HCT116 (cell line): ENCODE measurements at regions not wholly inside any gene's neighbourhood (a gene's known extent, or its start where the extent isn't known, plus 50 kb on each side); places are given as distances from the start of the nearest gene placed in this dataset.

ENCODE experiments used
- ATAC-seq: fragments of 200-7000 bp; cut with Tn5 transposase; 2 replicates; pipeline ENCODE4 v1.9.1; 2020; ENCODE audit warnings: mild to moderate bottlenecking, moderate library complexity
- BruUV-seq: library from RNA; stranded (reverse); fragments of 400-500 nt; replicated peaks from 2 replicates; lab custom pipeline; 2021; lab: Mats Ljungman, UMichigan
- CTCF ChIA-PET: fragments of 300-600 bp; sonication (Branson Sonifier 250); formaldehyde crosslinking; loops from one replicate; lab custom pipeline; 2021; ENCODE audit warnings: antibody characterized with exemption; lab: Charles Lee
- POLR2A ChIA-PET: fragments of 300-600, 350-600 bp; sonication (Branson Sonifier 250); formaldehyde crosslinking; loops from one replicate; lab custom pipeline; 2021; ENCODE audit warnings: antibody characterized with exemption; lab: Charles Lee
- RAD21 ChIA-PET, 2 experiments: fragments of 300-600 bp; sonication (Branson Sonifier 250); formaldehyde crosslinking; loops; one replicate each; lab custom pipeline; 2023; ENCODE audit warnings: low total read pairs in 2 of 2; ENCODE audit not compliant: uncharacterized antibody in 2 of 2, unreplicated experiment in 2 of 2, low non-redundant PET in 1 of 2; lab: Charles Lee
- DNase-seq: peaks from one replicate; pipeline ENCODE4 v3.0.0-alpha.2; 2010; ENCODE audit warnings: low read depth, low spot score
- H2AFZ ChIP-seq: fragments of 200-600 bp; shearing (Covaris generic), sonication (generic); 2 replicates; pipeline ENCODE4 v1.6.1; 2017; ENCODE audit warnings: low read depth, mixed run types, mixed read lengths, antibody characterized with exemption, low read length; ENCODE audit not compliant: poor library complexity, severe bottlenecking
- H3K27ac ChIP-seq: 2 replicates; pipeline ENCODE4 v1.5.1; 2012; ENCODE audit warnings: low read depth, low read length
- H3K27me3 ChIP-seq: fragments of 200-600 bp; sonication (generic); 2 replicates; pipeline ENCODE4 v1.6.1; 2016; ENCODE audit warnings: mixed run types, low read length, mixed read lengths; ENCODE audit not compliant: insufficient read depth
- H3K36me3 ChIP-seq, 2 experiments: fragments of 200-500 bp in 1 of 2; fragments of 200-600 bp in 1 of 2; sonication (Bioruptor generic) in 1 of 2; sonication (generic) in 1 of 2; 2 replicates each; pipeline versions ENCODE4 v1.5.1 to v1.6.1; 2014 to 2016; ENCODE audit warnings: low read length in 2 of 2, inconsistent platforms in 1 of 2, mixed read lengths in 1 of 2, mixed run types in 1 of 2; ENCODE audit not compliant: insufficient read depth in 2 of 2, control insufficient read depth in 1 of 2
- H3K4me1 ChIP-seq, 2 experiments: fragments of 200-600 bp in 1 of 2; sonication (generic) in 1 of 2; 2 replicates each; pipeline versions ENCODE4 v1.5.1 to v1.6.1; 2012 to 2017; ENCODE audit warnings: low read length in 2 of 2, inconsistent platforms in 1 of 2, mild to moderate bottlenecking in 1 of 2, mixed read lengths in 1 of 2, mixed run types in 1 of 2, moderate library complexity in 1 of 2; ENCODE audit not compliant: insufficient read depth in 2 of 2, control insufficient read depth in 1 of 2
- H3K4me2 ChIP-seq: fragments of 200-600 bp; sonication (generic); 2 replicates; pipeline ENCODE4 v1.6.1; 2017; ENCODE audit warnings: mixed run types, low read length, mixed read lengths
- H3K4me3 ChIP-seq, 2 experiments: fragments of 200-600 bp in 1 of 2; sonication (generic) in 1 of 2; replicated peaks in 1 of 2; 2 replicates each; pipeline ENCODE4 v1.5.1; 2011 to 2016; ENCODE audit warnings: low read length in 2 of 2, control low read depth in 1 of 2, low read depth in 1 of 2, mild to moderate bottlenecking in 1 of 2, mixed read lengths in 1 of 2, mixed run types in 1 of 2
- H3K79me2 ChIP-seq: fragments of 200-600 bp; sonication (generic); 2 replicates; pipeline ENCODE4 v1.6.1; 2017; ENCODE audit warnings: mild to moderate bottlenecking, mixed run types, low read length, moderate library complexity, mixed read lengths; ENCODE audit not compliant: insufficient read depth
- H3K9ac ChIP-seq: fragments of 200-600 bp; sonication (generic); 2 replicates; pipeline ENCODE4 v1.6.1; 2016; ENCODE audit warnings: low read length, mixed read lengths
- H3K9me2 ChIP-seq: fragments of 200-600 bp; sonication (generic), shearing (Covaris generic); 2 replicates; pipeline ENCODE4 v1.6.1; 2017; ENCODE audit warnings: mixed run types, mild to moderate bottlenecking, moderate library complexity; ENCODE audit not compliant: insufficient read depth
- H3K9me3 ChIP-seq, 2 experiments: fragments of 200-500 bp in 1 of 2; fragments of 200-600 bp in 1 of 2; sonication (Bioruptor generic) in 1 of 2; sonication (generic) in 1 of 2; 2 replicates each; pipeline ENCODE4 v1.6.1; 2014 to 2017; ENCODE audit warnings: low read length in 2 of 2, mixed read lengths in 2 of 2, inconsistent platforms in 1 of 2, low read depth in 1 of 2, mild to moderate bottlenecking in 1 of 2, mixed run types in 1 of 2, moderate library complexity in 1 of 2; ENCODE audit not compliant: control insufficient read depth in 1 of 2, insufficient read depth in 1 of 2
- H4K20me1 ChIP-seq: fragments of 200-600 bp; sonication (generic), shearing (Covaris generic); 2 replicates; pipeline ENCODE4 v1.6.1; 2017; ENCODE audit warnings: mixed run types, mild to moderate bottlenecking, moderate library complexity; ENCODE audit not compliant: insufficient read depth
- CBX3 ChIP-seq: IDR thresholded peaks from 2 replicates; pipeline ENCODE4 v1.6.1; 2012; ENCODE audit warnings: low read depth
- EGR1 ChIP-seq: IDR thresholded peaks from 2 replicates; pipeline ENCODE4 v1.6.1; 2012; ENCODE audit warnings: low read depth
- ELF1 ChIP-seq: IDR thresholded peaks from 2 replicates; pipeline ENCODE4 v1.6.1; 2012; ENCODE audit warnings: low read depth, borderline replicate concordance
- EZH2 ChIP-seq: fragments of 200-600 bp; sonication (generic); IDR thresholded peaks from 2 replicates; pipeline ENCODE4 v1.6.1; 2017; ENCODE audit warnings: antibody characterized with exemption, mixed run types
- EZH2phosphoT487 ChIP-seq: fragments of 200-600 bp; IDR thresholded peaks from 2 replicates; pipeline ENCODE4 v1.6.1; 2018; ENCODE audit warnings: antibody characterized with exemption, borderline replicate concordance
- FOSL1 ChIP-seq: IDR thresholded peaks from 2 replicates; pipeline ENCODE4 v1.6.1; 2012; ENCODE audit warnings: low read depth
- JUND ChIP-seq: IDR thresholded peaks from 2 replicates; pipeline ENCODE4 v1.6.1; 2012
- POLR2A ChIP-seq: IDR thresholded peaks from 2 replicates; pipeline ENCODE4 v1.7.0; 2011; ENCODE audit warnings: borderline replicate concordance; ENCODE audit not compliant: insufficient read depth, insufficient read length; ENCODE audit errors: extremely low read depth
- POLR2AphosphoS5 ChIP-seq: IDR thresholded peaks from 2 replicates; pipeline ENCODE4 v1.6.1; 2011; ENCODE audit warnings: mild to moderate bottlenecking, low read depth, low read length, moderate library complexity
- RAD21 ChIP-seq: IDR thresholded peaks from 2 replicates; pipeline ENCODE4 v1.6.1; 2012; ENCODE audit warnings: low read depth, mild to moderate bottlenecking
- SRF ChIP-seq: IDR thresholded peaks from 2 replicates; pipeline ENCODE4 v1.6.1; 2012; ENCODE audit warnings: low read depth
- TCF7L2 ChIP-seq: IDR thresholded peaks from 2 replicates; pipeline ENCODE4 v1.7.0; 2011; ENCODE audit warnings: borderline replicate concordance, inconsistent platforms; ENCODE audit not compliant: insufficient read depth, insufficient read length; ENCODE audit errors: extremely low read depth
- YY1 ChIP-seq: IDR thresholded peaks from 2 replicates; pipeline ENCODE4 v1.6.1; 2011; ENCODE audit warnings: low read length, low read depth, moderate library complexity, mild to moderate bottlenecking; ENCODE audit not compliant: insufficient replicate concordance; ENCODE audit errors: extremely low read depth
- ZFX ChIP-seq: fragments of 450-650 bp; IDR thresholded peaks from 2 replicates; pipeline ENCODE4 v1.6.1; 2017
- ZNF274 ChIP-seq: fragments of 200-500 bp; sonication (Bioruptor generic); IDR thresholded peaks from 2 replicates; pipeline ENCODE4 v1.6.1; 2014; ENCODE audit warnings: mild to moderate bottlenecking, low read depth, low read length, inconsistent platforms
- intact Hi-C: fragments of 100-400 bp; cut with micrococcal nuclease; formaldehyde crosslinking; loops from 2 replicates; pipeline ENCODE4 v1.10.0; 2022
- TF ChIP-seq, protein P1 (sequence below): IDR thresholded peaks from 2 replicates; pipeline ENCODE4 v1.6.1; 2012
- TF ChIP-seq, protein P2 (sequence below), 3 experiments: fragments of 200-600 bp in 1 of 3; sonication (generic) in 1 of 3; IDR thresholded peaks in 2 of 3; conservative IDR thresholded peaks in 1 of 3; 2 replicates each; pipeline ENCODE4 v1.5.1; 2012 to 2017; ENCODE audit warnings: low read depth in 2 of 3, low read length in 2 of 3, antibody characterized with exemption in 1 of 3, borderline replicate concordance in 1 of 3, control low read depth in 1 of 3, mild to moderate bottlenecking in 1 of 3, mixed read lengths in 1 of 3, mixed run types in 1 of 3, moderate library complexity in 1 of 3; ENCODE audit not compliant: insufficient read depth in 1 of 3
- TF ChIP-seq, protein P3 (sequence below): IDR thresholded peaks from 2 replicates; pipeline ENCODE4 v1.6.1; 2012; ENCODE audit warnings: low read depth
- TF ChIP-seq, protein P4 (sequence below): IDR thresholded peaks from 2 replicates; pipeline ENCODE4 v1.6.1; 2011; ENCODE audit warnings: mild to moderate bottlenecking, low read length, moderate library complexity; ENCODE audit not compliant: insufficient replicate concordance; ENCODE audit errors: extremely low read depth

DNA sequence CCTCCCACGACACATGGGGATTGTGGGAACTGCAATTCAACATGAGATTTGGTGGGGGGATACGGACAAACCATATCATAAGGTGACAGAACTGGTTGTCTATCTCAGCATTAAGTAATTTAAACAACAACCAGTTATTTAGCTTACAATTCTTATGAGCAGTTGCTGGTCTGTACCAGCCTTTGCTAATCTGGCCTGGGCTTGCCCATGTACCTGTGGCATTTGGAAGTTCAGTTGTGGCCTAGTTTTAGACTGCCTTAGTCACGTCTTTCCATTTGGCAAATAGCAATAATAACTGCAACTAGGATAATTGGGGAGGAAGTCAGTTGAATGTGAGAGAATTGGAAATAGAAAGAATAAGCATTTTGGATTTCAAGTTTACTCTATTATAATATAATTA lies 441.8 kb upstream of the CXADR start:
- TF ChIP-seq EGR1 = no peak
- TF ChIP-seq POLR2A = no peak
- no peak for TF ChIP-seq EZH2phosphoT487
- TF ChIP-seq ELF1 = no peak
- TF ChIP-seq EZH2 = no peak
- no peak for TF ChIP-seq RAD21
- TF ChIP-seq, protein P1, sequence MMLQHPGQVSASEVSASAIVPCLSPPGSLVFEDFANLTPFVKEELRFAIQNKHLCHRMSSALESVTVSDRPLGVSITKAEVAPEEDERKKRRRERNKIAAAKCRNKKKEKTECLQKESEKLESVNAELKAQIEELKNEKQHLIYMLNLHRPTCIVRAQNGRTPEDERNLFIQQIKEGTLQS = no peak
- TF ChIP-seq, protein P2, sequence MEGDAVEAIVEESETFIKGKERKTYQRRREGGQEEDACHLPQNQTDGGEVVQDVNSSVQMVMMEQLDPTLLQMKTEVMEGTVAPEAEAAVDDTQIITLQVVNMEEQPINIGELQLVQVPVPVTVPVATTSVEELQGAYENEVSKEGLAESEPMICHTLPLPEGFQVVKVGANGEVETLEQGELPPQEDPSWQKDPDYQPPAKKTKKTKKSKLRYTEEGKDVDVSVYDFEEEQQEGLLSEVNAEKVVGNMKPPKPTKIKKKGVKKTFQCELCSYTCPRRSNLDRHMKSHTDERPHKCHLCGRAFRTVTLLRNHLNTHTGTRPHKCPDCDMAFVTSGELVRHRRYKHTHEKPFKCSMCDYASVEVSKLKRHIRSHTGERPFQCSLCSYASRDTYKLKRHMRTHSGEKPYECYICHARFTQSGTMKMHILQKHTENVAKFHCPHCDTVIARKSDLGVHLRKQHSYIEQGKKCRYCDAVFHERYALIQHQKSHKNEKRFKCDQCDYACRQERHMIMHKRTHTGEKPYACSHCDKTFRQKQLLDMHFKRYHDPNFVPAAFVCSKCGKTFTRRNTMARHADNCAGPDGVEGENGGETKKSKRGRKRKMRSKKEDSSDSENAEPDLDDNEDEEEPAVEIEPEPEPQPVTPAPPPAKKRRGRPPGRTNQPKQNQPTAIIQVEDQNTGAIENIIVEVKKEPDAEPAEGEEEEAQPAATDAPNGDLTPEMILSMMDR (IDR thresholded peaks at IDR 0.05 in 2 of 3, conservative IDR thresholded peaks at IDR 0.05 in 1 of 3; ENCODE audit: borderline replicate concordance in 1 of 3, insufficient read depth in 1 of 3, low read depth in 2 of 3, low read length in 2 of 3) = no peak
- no peak for TF ChIP-seq CBX3
- no peak for TF ChIP-seq ZFX
- no peak for TF ChIP-seq FOSL1
- no peak for TF ChIP-seq POLR2AphosphoS5
- TF ChIP-seq SRF = no peak
- TF ChIP-seq TCF7L2 = no peak
- TF ChIP-seq YY1 = no peak
- TF ChIP-seq, protein P3, sequence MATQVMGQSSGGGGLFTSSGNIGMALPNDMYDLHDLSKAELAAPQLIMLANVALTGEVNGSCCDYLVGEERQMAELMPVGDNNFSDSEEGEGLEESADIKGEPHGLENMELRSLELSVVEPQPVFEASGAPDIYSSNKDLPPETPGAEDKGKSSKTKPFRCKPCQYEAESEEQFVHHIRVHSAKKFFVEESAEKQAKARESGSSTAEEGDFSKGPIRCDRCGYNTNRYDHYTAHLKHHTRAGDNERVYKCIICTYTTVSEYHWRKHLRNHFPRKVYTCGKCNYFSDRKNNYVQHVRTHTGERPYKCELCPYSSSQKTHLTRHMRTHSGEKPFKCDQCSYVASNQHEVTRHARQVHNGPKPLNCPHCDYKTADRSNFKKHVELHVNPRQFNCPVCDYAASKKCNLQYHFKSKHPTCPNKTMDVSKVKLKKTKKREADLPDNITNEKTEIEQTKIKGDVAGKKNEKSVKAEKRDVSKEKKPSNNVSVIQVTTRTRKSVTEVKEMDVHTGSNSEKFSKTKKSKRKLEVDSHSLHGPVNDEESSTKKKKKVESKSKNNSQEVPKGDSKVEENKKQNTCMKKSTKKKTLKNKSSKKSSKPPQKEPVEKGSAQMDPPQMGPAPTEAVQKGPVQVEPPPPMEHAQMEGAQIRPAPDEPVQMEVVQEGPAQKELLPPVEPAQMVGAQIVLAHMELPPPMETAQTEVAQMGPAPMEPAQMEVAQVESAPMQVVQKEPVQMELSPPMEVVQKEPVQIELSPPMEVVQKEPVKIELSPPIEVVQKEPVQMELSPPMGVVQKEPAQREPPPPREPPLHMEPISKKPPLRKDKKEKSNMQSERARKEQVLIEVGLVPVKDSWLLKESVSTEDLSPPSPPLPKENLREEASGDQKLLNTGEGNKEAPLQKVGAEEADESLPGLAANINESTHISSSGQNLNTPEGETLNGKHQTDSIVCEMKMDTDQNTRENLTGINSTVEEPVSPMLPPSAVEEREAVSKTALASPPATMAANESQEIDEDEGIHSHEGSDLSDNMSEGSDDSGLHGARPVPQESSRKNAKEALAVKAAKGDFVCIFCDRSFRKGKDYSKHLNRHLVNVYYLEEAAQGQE = no peak
- TF ChIP-seq, protein P4, sequence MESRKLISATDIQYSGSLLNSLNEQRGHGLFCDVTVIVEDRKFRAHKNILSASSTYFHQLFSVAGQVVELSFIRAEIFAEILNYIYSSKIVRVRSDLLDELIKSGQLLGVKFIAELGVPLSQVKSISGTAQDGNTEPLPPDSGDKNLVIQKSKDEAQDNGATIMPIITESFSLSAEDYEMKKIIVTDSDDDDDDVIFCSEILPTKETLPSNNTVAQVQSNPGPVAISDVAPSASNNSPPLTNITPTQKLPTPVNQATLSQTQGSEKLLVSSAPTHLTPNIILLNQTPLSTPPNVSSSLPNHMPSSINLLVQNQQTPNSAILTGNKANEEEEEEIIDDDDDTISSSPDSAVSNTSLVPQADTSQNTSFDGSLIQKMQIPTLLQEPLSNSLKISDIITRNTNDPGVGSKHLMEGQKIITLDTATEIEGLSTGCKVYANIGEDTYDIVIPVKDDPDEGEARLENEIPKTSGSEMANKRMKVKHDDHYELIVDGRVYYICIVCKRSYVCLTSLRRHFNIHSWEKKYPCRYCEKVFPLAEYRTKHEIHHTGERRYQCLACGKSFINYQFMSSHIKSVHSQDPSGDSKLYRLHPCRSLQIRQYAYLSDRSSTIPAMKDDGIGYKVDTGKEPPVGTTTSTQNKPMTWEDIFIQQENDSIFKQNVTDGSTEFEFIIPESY = no peak
- TF ChIP-seq JUND = no peak
- TF ChIP-seq ZNF274 = no peak
- Histone ChIP-seq H3K9ac (no peak overlapping the region), H3K4me2 (no peak overlapping the region), H3K27ac (no peak overlapping the region), H3K4me1 (no peaks in the 10 kb centered on the region), H2AFZ (no peak overlapping the region), H4K20me1 (no peaks in the 10 kb centered on the region), H3K9me2 (no peaks in the 10 kb centered on the region), H3K27me3 (no peaks in the 10 kb centered on the region), H3K4me3 (no peak overlapping the region), H3K36me3 (no peaks in the 10 kb centered on the region), H3K9me3 (peaks cover 12 to 33% of the 10 kb centered on the region in 2 experiments; a peak in 3 of 4 replicates), H3K79me2 (no peaks in the 10 kb centered on the region)
- ATAC-seq (no peak), DNase-seq (no peak)
- POLR2A ChIA-PET = no interaction called here
- intact Hi-C loops = no loop called here
- no TSS peak for BruUV-seq
- RAD21 ChIA-PET = no interaction called here
- CTCF ChIA-PET = no interaction called here
